Adrenal gland (tissue), 9 donors: ENCODE measurements at regions not wholly inside any gene's neighbourhood (a gene's known extent, or its start where the extent isn't known, plus 50 kb on each side); places are given as distances from the start of the nearest gene placed in this dataset.

Experiments used
- DNase-seq, 7 donors: peaks; one replicate each; pipeline ENCODE4 v3.0.0-alpha.2; 2019 to 2020
- H3K27ac ChIP-seq, 5 donors: fragments of 200-600 bp; sonication (generic) in 4 of 5; 1 replicate in 3 of 5; 2 replicates in 2 of 5; pipeline versions ENCODE4 v1.5.1 to v1.8.0; 2016 to 2020; ENCODE audit warnings: mild to moderate bottlenecking in 1 of 5
- H3K27me3 ChIP-seq: fragments of 200-600 bp; 2 replicates; pipeline ENCODE4 v1.8.0; 2021
- H3K36me3 ChIP-seq, 2 donors: fragments of 200-600 bp; replicated peaks in 1 of 2; 1 replicate in 1 of 2; 2 replicates in 1 of 2; pipeline versions ENCODE4 v1.5.1 to v1.8.0; 2018 to 2022
- H3K4me1 ChIP-seq, 2 donors: fragments of 200-600 bp; replicated peaks in 1 of 2; 1 replicate in 1 of 2; 2 replicates in 1 of 2; pipeline versions ENCODE4 v1.5.1 to v1.8.0; 2018 to 2021
- H3K4me3 ChIP-seq, 4 donors: fragments of 200-600 bp; sonication (generic) in 3 of 4; one replicate each; pipeline ENCODE4 v1.5.1; 2016 to 2018
- H3K9me3 ChIP-seq, 3 donors: fragments of 200-600 bp; sonication (generic) in 1 of 3; replicated peaks in 1 of 3; 1 replicate in 2 of 3; 2 replicates in 1 of 3; pipeline versions ENCODE4 v1.5.1 to v1.8.0; 2016 to 2021
- CTCF ChIP-seq, 6 experiments: fragments of 450-650 bp in 4 of 6; fragments of 200-600 bp in 2 of 6; sonication (generic) in 1 of 6; IDR thresholded peaks; 1 replicate in 5 of 6; 2 replicates in 1 of 6; pipeline versions ENCODE4 v1.5.1 to v1.8.0; 2016 to 2021; ENCODE audit warnings: antibody characterized with exemption in 6 of 6, mild to moderate bottlenecking in 2 of 6, moderate library complexity in 1 of 6
- POLR2A ChIP-seq, 2 donors: fragments of 450-650 bp; IDR thresholded peaks; one replicate each; pipeline ENCODE4 v1.6.1; 2017; ENCODE audit warnings: antibody characterized with exemption in 2 of 2, mild to moderate bottlenecking in 2 of 2, moderate library complexity in 1 of 2
- WGBS, 4 donors: extraction: QIAGEN DNeasy Blood & Tissue Kit in 2 of 4; methylation state at CpG; one replicate each; pipeline versions ENCODE4 v1.1.5 to v1.1.7; 2013 to 2017; 5-methylcytosine and 5-hydroxymethylcytosine counted together
- intact Hi-C, 2 donors: fragments of 100-400 bp; cut with DNase I; formaldehyde crosslinking; loops; one replicate each; pipeline versions ENCODE4 v1.14.1 to v1.15.0; 2022 to 2023
- donor health status: healthy with polysubstance abuse.
- donor health status: Bipolar disorder and iron deficiency.
- donor health status: DM: yes; HTN: yes; CAD: no.
- donor health status: DM: no; HTN: no; CAD: no.
- donor health status: DM: no; HTN: no; CAD: no.

GRCh38 chr1:169015464-169015863 is 91.0 kb upstream of the ATP1B1 start:
- Histone ChIP-seq H3K4me3 (no peak overlapping the region), H3K9me3 (no peaks in the 10 kb centered on the region), H3K27me3 (no peaks in the 10 kb centered on the region), H3K27ac (no peak overlapping the region), H3K4me1 (no peaks in the 10 kb centered on the region), H3K36me3 (no peaks in the 10 kb centered on the region)
- TF ChIP-seq CTCF (IDR thresholded peaks at IDR 0.05) (no peak), POLR2A (IDR thresholded peaks at IDR 0.05) (no peak)
- 81 to 95% (median 90%) methylated on average over 5 of the region's 5 CpGs for WGBS, 4 donors
- intact Hi-C loops, result no loop called here
- DNase-seq, result no peak

DNA sequence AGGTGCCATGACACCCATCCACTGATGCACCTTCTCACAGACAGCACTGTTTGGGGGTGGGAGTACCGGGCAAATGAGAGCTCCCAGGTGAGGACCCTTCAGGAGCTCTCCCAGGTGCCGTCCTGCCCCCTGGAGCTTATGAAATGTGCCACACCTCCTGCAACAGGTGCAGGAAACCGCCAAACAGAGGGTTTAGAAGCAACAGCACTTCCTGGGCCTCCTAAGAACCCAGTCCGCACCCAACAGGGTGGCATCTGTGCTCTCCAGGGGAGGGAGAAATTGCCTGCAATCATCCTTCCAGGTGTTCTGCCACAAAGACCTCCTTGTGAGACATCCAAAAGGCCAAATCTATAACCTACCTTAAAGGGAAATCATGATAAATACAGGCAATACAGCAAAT is 87.7 kb upstream of the ATP1B1 start:
- H3K4me3 ChIP-seq, result no peak overlapping the region
- H3K36me3 ChIP-seq, result no peaks in the 10 kb centered on the region
- H3K27me3 ChIP-seq, result no peaks in the 10 kb centered on the region
- TF ChIP-seq CTCF (IDR thresholded peaks at IDR 0.05) (no peak), POLR2A (IDR thresholded peaks at IDR 0.05) (no peak)
- no peak for DNase-seq
- no peaks in the 10 kb centered on the region for H3K9me3 ChIP-seq
- 89 to 97% (median 93%) methylated on average over 3 to 4 of the region's 4 CpGs for WGBS, 4 donors
- H3K27ac ChIP-seq, result no peak overlapping the region
- no peaks in the 10 kb centered on the region for H3K4me1 ChIP-seq
- intact Hi-C loops, result no loop called here

DNA sequence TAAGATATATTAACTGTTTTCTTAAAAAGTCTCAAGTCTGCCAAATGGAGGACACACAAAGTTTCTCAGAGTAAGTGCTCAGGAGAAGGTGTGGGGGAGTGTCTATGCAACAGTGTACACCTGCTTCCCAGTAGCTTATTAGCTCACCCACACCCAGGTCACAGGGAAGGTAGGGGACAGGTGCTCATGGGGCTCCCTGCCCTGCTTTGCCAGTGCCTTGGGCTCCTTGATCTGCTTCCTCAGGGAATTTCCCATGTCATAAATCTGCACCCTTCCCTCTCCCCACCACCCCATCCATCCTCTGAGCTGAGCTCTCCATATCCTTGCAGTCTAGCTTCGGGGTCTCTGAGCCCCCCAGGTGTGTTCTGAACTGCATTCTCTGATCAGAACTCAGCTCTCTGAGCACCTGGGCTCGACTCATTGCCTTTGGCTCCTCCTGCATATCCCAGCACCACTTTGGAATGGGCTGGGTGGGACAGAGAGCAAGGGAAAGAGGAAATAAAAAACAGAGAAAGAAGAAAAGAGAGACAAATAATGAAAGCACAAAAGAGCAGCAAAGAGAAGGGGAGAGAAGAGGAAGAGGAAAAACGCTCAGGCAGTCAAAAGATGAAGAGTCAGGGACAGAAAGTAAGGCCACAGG is 87.0 kb upstream of the ATP1B1 start:
- Histone ChIP-seq H3K27ac (no peak overlapping the region), H3K4me1 (no peaks in the 10 kb centered on the region), H3K4me3 (no peak overlapping the region), H3K27me3 (no peaks in the 10 kb centered on the region), H3K36me3 (no peaks in the 10 kb centered on the region), H3K9me3 (no peaks in the 10 kb centered on the region)
- intact Hi-C loops, result no loop called here
- TF ChIP-seq CTCF (IDR thresholded peaks at IDR 0.05) (no peak), POLR2A (IDR thresholded peaks at IDR 0.05) (no peak)
- 66 to 85% (median 67%) methylated on average over 3 of the region's 3 CpGs for WGBS, 4 donors
- no peak for DNase-seq

- Histone ChIP-seq H3K9me3 (no peaks in the 10 kb centered on the region), H3K27me3 (no peaks in the 10 kb centered on the region), H3K4me1 (no peaks in the 10 kb centered on the region), H3K4me3 (no peak overlapping the region), H3K27ac (no peak overlapping the region), H3K36me3 (no peaks in the 10 kb centered on the region)
- TF ChIP-seq POLR2A (IDR thresholded peaks at IDR 0.05), result no peak
- no peak for TF ChIP-seq CTCF (IDR thresholded peaks at IDR 0.05)
- no peak for DNase-seq
- intact Hi-C loops, result no loop called here
Observed at GRCh38 chr1:169020684-169021083, 85.8 kb upstream of the ATP1B1 start.
